H9 (cell line): ENCODE measurements at regions not wholly inside any gene's neighbourhood (a gene's known extent, or its start where the extent isn't known, plus 50 kb on each side); places are given as distances from the start of the nearest gene placed in this dataset.

Source experiments
- DNase-seq: peaks from one replicate; pipeline ENCODE4 v3.0.0-alpha.2; 2017
- H2AFZ ChIP-seq: one replicate; pipeline ENCODE4 v1.6.1; 2013; ENCODE audit warnings: mild to moderate bottlenecking, low read length, control low read depth, moderate library complexity
- H2AK5ac ChIP-seq: 2 replicates; pipeline ENCODE4 v1.6.1; 2013; ENCODE audit warnings: low read length, control low read depth, mixed read lengths; ENCODE audit not compliant: insufficient read length
- H2BK120ac ChIP-seq: one replicate; pipeline ENCODE4 v1.6.1; 2013; ENCODE audit warnings: low read depth, mild to moderate bottlenecking, low read length, control low read depth, inconsistent platforms; ENCODE audit not compliant: poor library complexity, severe bottlenecking
- H2BK12ac ChIP-seq: 2 replicates; pipeline ENCODE4 v1.6.1; 2013; ENCODE audit warnings: low read length, control low read depth, mixed read lengths, low read depth; ENCODE audit not compliant: insufficient read length
- H2BK15ac ChIP-seq: 2 replicates; pipeline ENCODE4 v1.6.1; 2013; ENCODE audit warnings: low read depth, low read length, control low read depth
- H2BK20ac ChIP-seq: one replicate; pipeline ENCODE4 v1.6.1; 2013; ENCODE audit warnings: low read depth, mild to moderate bottlenecking, low read length, control low read depth, inconsistent platforms; ENCODE audit not compliant: poor library complexity, severe bottlenecking
- H2BK5ac ChIP-seq: 2 replicates; pipeline ENCODE4 v1.6.1; 2013; ENCODE audit warnings: low read length, control low read depth, mixed read lengths; ENCODE audit not compliant: insufficient read length
- H3K14ac ChIP-seq: 2 replicates; pipeline ENCODE4 v1.6.1; 2013; ENCODE audit warnings: low read length, control low read depth; ENCODE audit not compliant: insufficient read depth
- H3K18ac ChIP-seq: 2 replicates; pipeline ENCODE4 v1.6.1; 2013; ENCODE audit warnings: low read depth, mild to moderate bottlenecking, mixed read lengths, low read length, control low read depth; ENCODE audit not compliant: insufficient read length
- H3K23ac ChIP-seq: 2 replicates; pipeline ENCODE4 v1.6.1; 2013; ENCODE audit warnings: low read length, control low read depth, mixed read lengths, low read depth; ENCODE audit not compliant: insufficient read length
- H3K23me2 ChIP-seq: 2 replicates; pipeline ENCODE4 v1.6.1; 2013; ENCODE audit warnings: low read depth, mild to moderate bottlenecking, mixed read lengths, low read length, control low read depth; ENCODE audit not compliant: insufficient read length, poor library complexity, severe bottlenecking
- H3K27ac ChIP-seq: 2 replicates; pipeline ENCODE4 v1.5.1; 2013; ENCODE audit warnings: low read length, control low read depth, mixed read lengths, low read depth; ENCODE audit not compliant: insufficient read length
- H3K27me3 ChIP-seq: 2 replicates; pipeline ENCODE4 v1.6.1; 2013; ENCODE audit warnings: low read length, control low read depth, inconsistent platforms; ENCODE audit not compliant: insufficient read depth
- H3K4ac ChIP-seq: 2 replicates; pipeline ENCODE4 v1.6.1; 2013; ENCODE audit warnings: low read depth, mild to moderate bottlenecking, control low read depth, inconsistent platforms, low read length, moderate library complexity
- H3K4me1 ChIP-seq: 2 replicates; pipeline ENCODE4 v1.6.1; 2013; ENCODE audit warnings: low read length, control low read depth, inconsistent platforms; ENCODE audit not compliant: insufficient read depth
- H3K4me2 ChIP-seq: 2 replicates; pipeline ENCODE4 v1.6.1; 2013; ENCODE audit warnings: low read length, control low read depth, mixed read lengths; ENCODE audit not compliant: insufficient read length, insufficient read depth
- H3K56ac ChIP-seq: 2 replicates; pipeline ENCODE4 v1.6.1; 2013; ENCODE audit warnings: low read depth, mild to moderate bottlenecking, mixed read lengths, low read length, control low read depth; ENCODE audit not compliant: insufficient read length
- H3K79me1 ChIP-seq: 2 replicates; pipeline ENCODE4 v1.6.1; 2013; ENCODE audit warnings: low read depth, mild to moderate bottlenecking, moderate library complexity, low read length, control low read depth, inconsistent platforms; ENCODE audit not compliant: insufficient read depth, poor library complexity, severe bottlenecking
- H3K79me2 ChIP-seq: 2 replicates; pipeline ENCODE4 v1.6.1; 2013; ENCODE audit warnings: low read length, control low read depth, inconsistent platforms; ENCODE audit not compliant: insufficient read depth
- H3K9ac ChIP-seq: 2 replicates; pipeline ENCODE4 v1.6.1; 2013; ENCODE audit warnings: low read length, control low read depth, mixed read lengths; ENCODE audit not compliant: insufficient read length; ENCODE audit errors: extremely low read depth
- H3K9me3 ChIP-seq: one replicate; pipeline ENCODE4 v1.6.1; 2013; ENCODE audit warnings: low read depth, low read length, inconsistent platforms; ENCODE audit not compliant: control insufficient read depth
- H3T11ph ChIP-seq: one replicate; pipeline ENCODE4 v1.6.1; 2013; ENCODE audit warnings: mild to moderate bottlenecking, low read length, control low read depth, inconsistent platforms
- H4K20me1 ChIP-seq: one replicate; pipeline ENCODE4 v1.6.1; 2013; ENCODE audit not compliant: control insufficient read depth, insufficient read length, insufficient read depth
- H4K5ac ChIP-seq: 2 replicates; pipeline ENCODE4 v1.6.1; 2013; ENCODE audit warnings: low read depth, mild to moderate bottlenecking, mixed read lengths, low read length, control low read depth; ENCODE audit not compliant: insufficient read length
- H4K8ac ChIP-seq: replicated peaks from 2 replicates; pipeline ENCODE4 v1.6.1; 2013; ENCODE audit warnings: low read length, control low read depth, mixed read lengths, low read depth; ENCODE audit not compliant: insufficient read length
- H4K91ac ChIP-seq: 2 replicates; pipeline ENCODE4 v1.6.1; 2013; ENCODE audit warnings: low read depth, mild to moderate bottlenecking, moderate library complexity, mixed read lengths, low read length, control low read depth; ENCODE audit not compliant: insufficient read length
- H3K27ac Mint-ChIP-seq, 3 experiments: 2 replicates in 2 of 3; 3 replicates in 1 of 3; pipeline ENCODE4 v1.8.0; 2020 to 2021; ENCODE audit warnings: mixed read lengths in 3 of 3, mild to moderate bottlenecking in 1 of 3, moderate library complexity in 1 of 3
- H3K27me3 Mint-ChIP-seq: 2 replicates; pipeline ENCODE4 v1.8.0; 2021; ENCODE audit warnings: low read depth, mild to moderate bottlenecking, moderate library complexity, mixed read lengths
- H3K36me3 Mint-ChIP-seq, 3 experiments: 2 replicates in 2 of 3; 3 replicates in 1 of 3; pipeline ENCODE4 v1.8.0; 2020 to 2021; ENCODE audit warnings: low read depth in 3 of 3, mixed read lengths in 3 of 3; ENCODE audit not compliant: insufficient read depth in 1 of 3
- H3K4me1 Mint-ChIP-seq, 2 experiments: 2 replicates each; pipeline ENCODE4 v1.8.0; 2020; ENCODE audit warnings: mixed read lengths in 2 of 2
- H3K4me3 Mint-ChIP-seq, 2 experiments: 2 replicates in 1 of 2; 3 replicates in 1 of 2; pipeline ENCODE4 v1.8.0; 2020 to 2021; ENCODE audit warnings: mild to moderate bottlenecking in 2 of 2, mixed read lengths in 2 of 2, moderate library complexity in 1 of 2
- H3K9me3 Mint-ChIP-seq, 2 experiments: 2 replicates in 1 of 2; 3 replicates in 1 of 2; pipeline ENCODE4 v1.8.0; 2020; ENCODE audit warnings: mild to moderate bottlenecking in 2 of 2, mixed read lengths in 2 of 2, moderate library complexity in 1 of 2
- CTCF ChIP-seq: fragments of 200-600 bp; sonication (generic); conservative IDR thresholded peaks from 3 replicates; pipeline ENCODE4 v1.8.0; 2021; ENCODE audit warnings: antibody characterized with exemption, mild to moderate bottlenecking
- WGBS: extraction: QIAGEN DNeasy Blood & Tissue Kit; methylation state at CpG from one replicate; pipeline ENCODE4 v1.1.7; 2013; ENCODE audit warnings: missing lambda C conversion rate, low lambda C conversion rate, mixed read lengths; ENCODE audit not compliant: insufficient read length; ENCODE audit errors: extremely low coverage; 5-methylcytosine and 5-hydroxymethylcytosine counted together

- Mint-ChIP-seq H3K27me3 (peaks cover 11% of the 10 kb centered on the region), H3K4me3 (no peak overlapping the region), H3K27ac (no peak overlapping the region), H3K4me1 (peaks cover 19 to 31% of the 10 kb centered on the region in 2 experiments), H3K9me3 (no peaks in the 10 kb centered on the region), H3K36me3 (no peaks in the 10 kb centered on the region)
- Histone ChIP-seq H4K20me1 (no peaks in the 10 kb centered on the region), H2BK120ac (no peak overlapping the region), H3K18ac (no peak overlapping the region), H4K5ac (no peak overlapping the region), H2BK15ac (no peak overlapping the region), H2AK5ac (no peak overlapping the region), H3K27me3 (no peaks in the 10 kb centered on the region), H3K79me1 (no peaks in the 10 kb centered on the region), H3T11ph (no peak overlapping the region), H3K27ac (no peak overlapping the region), H3K9ac (no peak overlapping the region), H2BK12ac (no peak overlapping the region), H3K4ac (no peak overlapping the region), H4K91ac (no peak overlapping the region), H3K4me2 (no peak overlapping the region), H3K79me2 (no peaks in the 10 kb centered on the region), H3K4me1 (no peaks in the 10 kb centered on the region), H2AFZ (no peak overlapping the region), H3K23me2 (no peaks in the 10 kb centered on the region), H3K23ac (no peak overlapping the region), H4K8ac (no peak overlapping the region), H3K56ac (no peak overlapping the region), H3K9me3 (no peaks in the 10 kb centered on the region), H2BK20ac (no peak overlapping the region), H2BK5ac (no peak overlapping the region), H3K14ac (no peak overlapping the region)
- no peak for TF ChIP-seq CTCF
- no peak for DNase-seq
- no CpG with 5 or more reads among the region's 6 CpGs for WGBS
Observed at GRCh38 chr6:100230115-100230952, 234.4 kb downstream of the SIM1 start.
